ENCODE measurements at regions not wholly inside any gene's neighbourhood (a gene's known extent, or its start where the extent isn't known, plus 50 kb on each side); places are given as distances from the start of the nearest gene placed in this dataset.

DNA sequence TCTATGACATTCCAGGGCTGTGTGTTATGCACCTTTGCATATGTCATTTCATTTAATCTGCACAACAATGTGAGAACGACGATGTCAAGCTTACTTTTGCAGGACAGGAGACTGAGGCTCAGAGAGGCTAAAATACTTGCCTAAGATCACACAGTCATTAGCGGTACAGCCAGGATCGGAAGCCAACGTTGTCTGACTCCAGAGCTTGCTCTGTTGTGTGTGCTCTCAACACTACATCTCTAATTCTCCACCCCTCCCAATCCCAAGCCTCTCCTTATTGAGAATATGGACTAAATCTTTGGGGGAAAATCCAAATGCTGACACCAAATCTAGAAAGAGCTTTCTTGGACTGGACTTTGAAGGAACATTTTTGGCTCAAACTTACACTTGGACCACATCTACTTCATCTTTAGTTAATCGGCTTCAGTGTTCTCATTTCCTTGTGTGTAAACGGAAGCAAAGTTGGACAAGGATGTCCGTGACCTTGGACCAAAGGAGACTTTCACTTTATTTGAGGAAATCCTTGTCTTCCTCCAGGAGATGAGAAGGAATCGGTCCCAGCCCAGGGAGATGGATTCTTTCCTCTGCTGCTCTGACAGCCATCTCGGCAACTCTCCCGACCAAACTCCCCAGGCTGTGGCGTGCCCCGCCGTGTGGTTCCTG lies 242.4 kb downstream of the LPIN1 start:
- no peak overlapping the region for H3K4me3 ChIP-seq (ENCODE audit: low read length)
- DNase-seq (ENCODE audit: low read depth), result no peak
- no peak for TF ChIP-seq CTCF (conservative IDR thresholded peaks at IDR 0.05; ENCODE audit: low read length)

GRCh38 chr2:11989354-11989703 lies 242.9 kb downstream of the LPIN1 start:
- no peak overlapping the region for H3K4me3 ChIP-seq (ENCODE audit: low read length)
- DNase-seq (ENCODE audit: low read depth), result peak; percentile 40
- no peak for TF ChIP-seq CTCF (conservative IDR thresholded peaks at IDR 0.05; ENCODE audit: low read length)

DNA sequence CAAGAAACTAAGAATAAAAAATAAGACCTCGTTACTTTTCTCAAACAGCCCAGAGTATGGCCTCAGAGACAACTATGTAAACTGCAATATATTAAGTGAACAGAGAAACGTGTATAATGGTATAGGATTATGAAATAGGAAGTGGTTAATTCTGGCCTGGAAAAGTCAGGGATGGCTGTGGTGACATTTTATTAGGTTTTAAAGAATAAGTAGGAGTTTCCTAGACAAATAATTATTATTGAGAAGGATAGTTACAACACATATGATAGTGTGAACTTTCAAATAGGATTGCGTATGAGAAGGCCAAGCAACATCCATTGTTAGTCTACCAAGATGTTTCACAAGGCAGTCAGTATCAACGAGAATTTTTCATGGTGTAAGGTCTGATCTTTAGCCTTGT lies 244.1 kb downstream of the LPIN1 start:
- no peak for DNase-seq (ENCODE audit: low read depth)
- TF ChIP-seq CTCF (conservative IDR thresholded peaks at IDR 0.05; ENCODE audit: low read length), result no peak
- no peak overlapping the region for H3K4me3 ChIP-seq (ENCODE audit: low read length)

GRCh38 chr2:11993749-11994148 lies 247.3 kb downstream of the LPIN1 start:
- H3K4me3 ChIP-seq (ENCODE audit: low read length), result no peak overlapping the region
- no peak for DNase-seq (ENCODE audit: low read depth)
- no peak for TF ChIP-seq CTCF (conservative IDR thresholded peaks at IDR 0.05; ENCODE audit: low read length)

DNA sequence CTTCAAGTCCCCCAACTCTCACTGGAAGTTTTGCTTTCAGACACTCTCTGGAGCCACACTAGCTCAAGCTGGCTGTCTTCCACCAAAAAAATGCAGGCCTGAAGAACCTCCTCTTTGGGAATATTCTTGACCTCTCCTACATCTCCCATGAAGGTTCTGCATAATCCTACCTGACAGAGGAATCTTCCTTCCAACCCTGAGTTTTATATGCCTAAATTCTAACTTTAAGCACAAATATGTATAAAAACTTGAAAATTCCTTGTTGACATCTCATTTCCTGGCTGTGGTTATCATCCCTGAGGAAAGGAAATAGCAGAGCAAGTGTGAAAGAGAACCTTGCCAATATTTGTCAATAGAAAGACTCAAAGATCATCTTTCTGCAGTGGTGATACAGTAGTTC lies 249.0 kb downstream of the LPIN1 start:
- DNase-seq (ENCODE audit: low read depth), result peak; percentile 71
- no peak for TF ChIP-seq CTCF (conservative IDR thresholded peaks at IDR 0.05; ENCODE audit: low read length)
- H3K4me3 ChIP-seq (ENCODE audit: low read length), result no peak overlapping the region

DNA sequence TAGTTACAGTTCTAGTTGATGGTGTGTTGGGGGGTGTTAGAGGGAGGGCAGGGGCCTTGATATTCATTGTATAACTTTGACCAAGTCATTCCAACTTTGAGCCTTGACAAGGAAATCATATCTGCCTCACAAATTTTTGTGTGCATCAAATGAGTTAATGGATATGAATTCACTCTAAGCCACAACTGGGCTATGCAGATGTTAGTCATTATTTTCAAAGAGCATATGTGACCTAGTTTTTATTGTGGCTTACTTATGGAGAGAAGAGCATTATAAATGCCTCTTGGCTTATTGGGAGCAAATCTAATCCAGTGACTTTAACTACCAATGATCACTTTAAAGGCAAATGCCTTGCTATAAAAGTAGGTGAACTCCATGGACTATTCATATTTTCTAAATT lies 250.2 kb downstream of the LPIN1 start:
- peak; percentile 79 for DNase-seq (ENCODE audit: low read depth)
- H3K4me3 ChIP-seq (ENCODE audit: low read length), result no peak overlapping the region
- TF ChIP-seq CTCF (conservative IDR thresholded peaks at IDR 0.05; ENCODE audit: low read length), result no peak

GRCh38 chr2:11997142-11997541 lies 250.7 kb downstream of the LPIN1 start:
- H3K4me3 ChIP-seq (ENCODE audit: low read length), result no peak overlapping the region
- TF ChIP-seq CTCF (conservative IDR thresholded peaks at IDR 0.05; ENCODE audit: low read length), result no peak
- no peak for DNase-seq (ENCODE audit: low read depth)

Data from AG10803 (cell line).